GM12874 (cell line): ENCODE measurements at regions not wholly inside any gene's neighbourhood (a gene's known extent, or its start where the extent isn't known, plus 50 kb on each side); places are given as distances from the start of the nearest gene placed in this dataset.
A peak's percentile ranks its signal among the peaks of the same experiment; 100 is the strongest.

ENCODE experiments used
- TF ChIP-seq, protein P1 (sequence below): IDR thresholded peaks from 2 replicates; pipeline ENCODE4 v1.5.1; 2011; ENCODE audit warnings: low read depth, mild to moderate bottlenecking, control low read depth, low read length, moderate library complexity; ENCODE audit not compliant: insufficient read depth

- TF ChIP-seq, protein P1, sequence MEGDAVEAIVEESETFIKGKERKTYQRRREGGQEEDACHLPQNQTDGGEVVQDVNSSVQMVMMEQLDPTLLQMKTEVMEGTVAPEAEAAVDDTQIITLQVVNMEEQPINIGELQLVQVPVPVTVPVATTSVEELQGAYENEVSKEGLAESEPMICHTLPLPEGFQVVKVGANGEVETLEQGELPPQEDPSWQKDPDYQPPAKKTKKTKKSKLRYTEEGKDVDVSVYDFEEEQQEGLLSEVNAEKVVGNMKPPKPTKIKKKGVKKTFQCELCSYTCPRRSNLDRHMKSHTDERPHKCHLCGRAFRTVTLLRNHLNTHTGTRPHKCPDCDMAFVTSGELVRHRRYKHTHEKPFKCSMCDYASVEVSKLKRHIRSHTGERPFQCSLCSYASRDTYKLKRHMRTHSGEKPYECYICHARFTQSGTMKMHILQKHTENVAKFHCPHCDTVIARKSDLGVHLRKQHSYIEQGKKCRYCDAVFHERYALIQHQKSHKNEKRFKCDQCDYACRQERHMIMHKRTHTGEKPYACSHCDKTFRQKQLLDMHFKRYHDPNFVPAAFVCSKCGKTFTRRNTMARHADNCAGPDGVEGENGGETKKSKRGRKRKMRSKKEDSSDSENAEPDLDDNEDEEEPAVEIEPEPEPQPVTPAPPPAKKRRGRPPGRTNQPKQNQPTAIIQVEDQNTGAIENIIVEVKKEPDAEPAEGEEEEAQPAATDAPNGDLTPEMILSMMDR: no peak
These were observed 459.5 kb upstream of the GOT2 start for GRCh38 chr16:59193637-59194036.

DNA sequence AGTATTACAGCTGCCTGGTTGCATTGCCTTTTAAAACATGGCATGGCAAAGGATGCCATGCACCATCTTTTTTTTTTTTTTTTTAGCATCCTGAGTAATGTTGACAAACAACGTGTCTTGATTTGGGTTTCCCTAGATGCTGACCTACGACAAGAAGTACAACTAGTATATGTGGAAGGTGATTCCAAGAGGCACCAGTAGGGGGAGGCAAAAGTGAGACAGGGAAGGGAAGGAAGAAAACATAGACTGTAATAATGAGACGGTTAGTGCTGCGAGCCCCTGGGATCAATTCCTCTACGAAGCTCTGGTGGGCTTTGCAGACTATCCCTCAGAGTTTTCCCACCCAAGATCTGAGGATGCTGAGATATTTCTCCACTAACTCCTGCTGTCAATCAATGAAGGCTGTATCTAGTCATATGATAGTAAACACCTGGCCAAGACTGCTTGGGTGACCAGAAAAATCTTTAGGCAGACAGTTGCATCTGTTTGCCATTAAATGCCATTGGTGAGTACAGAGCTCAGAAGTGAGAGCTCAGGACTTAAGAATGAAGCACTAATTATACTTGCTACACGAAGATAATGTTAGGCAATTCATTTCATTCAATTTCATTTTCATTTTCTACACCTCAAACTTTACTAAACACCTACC is 458.6 kb upstream of the GOT2 start:
- TF ChIP-seq, protein P1: peak; percentile 58

DNA sequence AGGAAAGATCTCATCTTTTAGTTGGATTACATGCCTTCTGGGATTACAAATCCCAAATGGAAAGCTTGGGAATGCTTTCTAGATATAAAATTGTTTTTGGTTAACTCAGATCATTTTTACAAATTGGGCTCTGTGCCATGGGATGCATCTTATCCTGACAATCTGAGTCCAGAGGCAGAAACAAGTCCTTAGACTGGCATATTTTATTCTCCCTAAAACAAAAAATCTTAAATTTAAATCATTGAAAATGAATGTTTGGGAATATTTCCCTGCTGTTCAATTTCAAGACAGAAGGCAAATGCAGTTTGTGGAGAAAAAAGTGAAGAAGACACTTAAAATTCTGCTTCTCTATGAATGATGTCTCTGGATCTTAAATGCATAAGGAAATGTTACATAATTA is 456.6 kb upstream of the GOT2 start:
- TF ChIP-seq, protein P1: no peak

DNA sequence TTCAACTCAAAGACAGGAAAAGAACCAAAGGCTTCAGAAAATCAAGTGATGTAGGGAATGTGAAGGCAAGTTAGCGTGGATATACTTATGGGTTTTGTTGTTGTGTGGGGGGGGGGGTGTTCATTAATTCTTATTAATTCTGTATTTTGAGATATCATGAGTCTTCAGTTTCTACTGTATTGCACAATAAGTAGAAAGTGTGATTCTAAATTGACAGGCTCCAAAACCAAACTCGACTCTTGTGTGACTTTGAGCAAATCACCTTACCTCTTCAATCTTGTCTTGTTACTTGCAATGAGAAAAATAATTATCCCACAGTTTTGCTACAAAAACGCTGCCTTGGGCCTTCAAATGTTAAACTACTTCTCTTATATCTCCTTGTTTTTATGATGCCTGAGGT is 453.9 kb upstream of the GOT2 start:
- TF ChIP-seq, protein P1: no peak

DNA sequence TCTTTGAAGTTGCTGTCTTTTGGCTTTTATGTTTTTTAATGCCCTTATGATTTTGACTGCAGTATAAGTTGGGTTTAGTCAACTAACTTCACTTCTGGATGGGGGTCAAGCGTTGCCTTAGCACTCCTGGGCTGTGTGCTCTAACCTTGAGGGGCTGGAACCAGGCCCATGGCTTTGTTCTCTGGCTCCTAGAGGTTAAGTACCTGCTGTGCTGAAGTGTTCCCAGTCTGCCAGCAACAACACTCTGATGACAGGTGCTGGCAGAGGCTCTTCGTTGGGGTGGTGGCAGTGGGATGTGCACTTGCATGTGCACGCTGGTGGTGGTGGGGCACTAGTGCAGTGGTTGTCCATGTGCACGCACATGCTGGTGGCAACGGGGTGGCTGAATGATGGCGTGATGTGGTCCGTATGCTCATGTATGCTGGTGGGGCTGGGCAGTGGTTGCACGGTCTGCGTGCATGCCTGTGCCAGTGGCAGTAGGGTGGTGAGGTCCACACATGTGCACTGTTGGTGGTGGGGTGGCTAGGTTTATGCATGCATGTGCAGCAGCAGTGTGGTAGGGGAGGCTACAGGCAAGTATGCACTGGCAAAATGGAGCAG is 447.8 kb upstream of the GOT2 start:
- TF ChIP-seq, protein P1: no peak

DNA sequence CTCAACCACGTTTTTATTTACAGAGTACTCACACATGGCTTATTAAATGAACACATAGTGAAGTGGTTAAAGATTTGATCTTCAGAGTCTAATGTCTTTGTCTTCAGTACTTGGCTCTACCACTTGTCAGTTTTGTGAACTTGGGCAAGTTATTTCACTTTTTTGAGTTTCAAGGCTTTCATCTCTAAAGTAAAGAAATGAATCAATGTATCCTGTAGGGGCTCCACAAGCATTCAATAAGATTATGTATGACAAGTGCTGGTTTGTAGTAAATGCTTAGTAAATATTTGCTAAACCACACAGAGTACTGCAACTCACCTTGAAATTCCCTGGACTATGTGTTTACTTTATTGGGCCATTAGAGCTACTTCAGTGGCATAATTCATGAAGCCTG is 446.0 kb upstream of the GOT2 start:
- TF ChIP-seq, protein P1: no peak

DNA sequence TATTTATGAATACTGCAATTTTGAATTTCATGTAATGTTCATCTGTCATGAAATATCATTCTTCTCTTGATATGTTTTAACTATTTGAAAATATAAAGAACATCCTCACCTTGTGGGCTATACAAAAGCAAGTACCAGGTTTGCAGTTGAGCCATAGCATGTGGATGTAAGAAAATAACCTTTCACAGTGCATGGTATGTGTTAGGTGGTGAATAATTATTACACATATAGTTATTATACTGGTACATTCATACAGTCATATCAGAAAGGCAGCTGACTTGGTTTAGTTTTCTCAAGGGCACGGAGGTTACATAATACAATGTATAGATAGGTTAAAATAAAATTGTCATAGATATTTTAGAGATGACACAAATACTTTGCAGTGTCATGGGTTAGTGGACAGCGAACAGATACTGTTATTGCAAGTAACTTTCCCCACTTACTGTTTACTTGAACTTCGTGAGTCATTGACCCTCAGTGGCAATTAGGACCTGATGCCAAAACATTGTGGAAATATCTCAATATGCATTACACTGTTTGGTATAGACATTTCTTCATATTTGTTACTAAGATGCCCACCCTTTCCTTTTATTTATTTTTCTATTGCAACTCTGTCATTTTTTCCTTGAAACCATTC is 445.4 kb upstream of the GOT2 start:
- TF ChIP-seq, protein P1: no peak
